ENCODE measurements at regions not wholly inside any gene's neighbourhood (a gene's known extent, or its start where the extent isn't known, plus 50 kb on each side); places are given as distances from the start of the nearest gene placed in this dataset.
"Not testable (repeated sequence)": the region's sequence is repeated elsewhere in the genome, so short reads cannot be mapped to it uniquely, and the experiment has no call there.

GRCh38 chr12:17286874-17287273 is 680.9 kb upstream of the LMO3 start:
- peaks cover 6% of the 10 kb centered on the region for H3K9me3 ChIP-seq (ENCODE audit: low read length)
- H3K79me2 ChIP-seq (replicated peaks; ENCODE audit: insufficient read depth, low read length), result no peaks in the 10 kb centered on the region
- no peaks in the 10 kb centered on the region for H3F3A ChIP-seq (ENCODE audit: insufficient read depth, low read length, poor library complexity, severe bottlenecking)
- no peaks in the 10 kb centered on the region for H3K27me3 ChIP-seq (ENCODE audit: insufficient read depth, low read depth, low read length)
- no peak overlapping the region for H3K4me2 ChIP-seq (ENCODE audit: low read length)
- no peaks in the 10 kb centered on the region for H4K20me1 ChIP-seq (ENCODE audit: insufficient read depth)
- no peaks in the 10 kb centered on the region for H3K9me2 ChIP-seq (ENCODE audit: insufficient read depth, low read length)
- H3K36me3 ChIP-seq (ENCODE audit: insufficient read depth, low read length), result no peaks in the 10 kb centered on the region
- H3K27ac ChIP-seq (ENCODE audit: low read length), result no peak overlapping the region
- H2AFZ ChIP-seq (ENCODE audit: low read depth, low read length), result no peak overlapping the region
- H3K4me3 ChIP-seq (ENCODE audit: low read length), result no peak overlapping the region
- no peak overlapping the region for H3K9ac ChIP-seq (ENCODE audit: low read length)
- TF ChIP-seq POLR2AphosphoS5 (IDR thresholded peaks at IDR 0.05) (no peak), TAF1 (IDR thresholded peaks at IDR 0.05; ENCODE audit: low read depth) (no peak), CTCF (IDR thresholded peaks at IDR 0.05; ENCODE audit: poor library complexity, severe bottlenecking) (no peak), EZH2 (IDR thresholded peaks at IDR 0.05; ENCODE audit: borderline replicate concordance, insufficient read depth, low read length, poor library complexity, severe bottlenecking) (no peak), MXI1 (conservative IDR thresholded peaks at IDR 0.05; ENCODE audit: poor library complexity, severe bottlenecking) (no peak)

GRCh38 chr12:17284873-17285272 is 678.9 kb upstream of the LMO3 start:
- peaks cover 6% of the 10 kb centered on the region for H3K9me3 ChIP-seq (ENCODE audit: low read length)
- no peaks in the 10 kb centered on the region for H3K9me2 ChIP-seq (ENCODE audit: insufficient read depth, low read length)
- no peak for TF ChIP-seq REST (IDR thresholded peaks at IDR 0.05; ENCODE audit: borderline replicate concordance)
- no peaks in the 10 kb centered on the region for H3K36me3 ChIP-seq (ENCODE audit: insufficient read depth, low read length)
- no peak overlapping the region for H3K9ac ChIP-seq (ENCODE audit: low read length)
- no peaks in the 10 kb centered on the region for H4K20me1 ChIP-seq (ENCODE audit: insufficient read depth)
- H3K27me3 ChIP-seq (ENCODE audit: insufficient read depth, low read depth, low read length), result no peaks in the 10 kb centered on the region
- H3K4me3 ChIP-seq (ENCODE audit: low read length), result no peak overlapping the region
- no peaks in the 10 kb centered on the region for H3K79me2 ChIP-seq (replicated peaks; ENCODE audit: insufficient read depth, low read length)
- H3F3A ChIP-seq (ENCODE audit: insufficient read depth, low read length, poor library complexity, severe bottlenecking), result no peaks in the 10 kb centered on the region
- H3K4me2 ChIP-seq (ENCODE audit: low read length), result no peak overlapping the region
- H3K27ac ChIP-seq (ENCODE audit: low read length), result no peak overlapping the region
- no peak overlapping the region for H2AFZ ChIP-seq (ENCODE audit: low read depth, low read length)

- H3K9ac ChIP-seq (ENCODE audit: low read length), result no peak overlapping the region
- H2AFZ ChIP-seq (ENCODE audit: low read depth, low read length), result no peak overlapping the region
- no peaks in the 10 kb centered on the region for H3K9me2 ChIP-seq (ENCODE audit: insufficient read depth, low read length)
- H3K4me3 ChIP-seq (ENCODE audit: low read length), result no peak overlapping the region
- H3F3A ChIP-seq (ENCODE audit: insufficient read depth, low read length, poor library complexity, severe bottlenecking), result no peaks in the 10 kb centered on the region
- no peak overlapping the region for H3K27ac ChIP-seq (ENCODE audit: low read length)
- H3K79me2 ChIP-seq (replicated peaks; ENCODE audit: insufficient read depth, low read length), result no peaks in the 10 kb centered on the region
- H3K27me3 ChIP-seq (ENCODE audit: insufficient read depth, low read depth, low read length), result no peaks in the 10 kb centered on the region
- H3K36me3 ChIP-seq (ENCODE audit: insufficient read depth, low read length), result no peaks in the 10 kb centered on the region
- peaks cover 6% of the 10 kb centered on the region for H3K9me3 ChIP-seq (ENCODE audit: low read length)
- TF ChIP-seq TAF1 (IDR thresholded peaks at IDR 0.05; ENCODE audit: low read depth) (no peak), CTCF (IDR thresholded peaks at IDR 0.05; ENCODE audit: poor library complexity, severe bottlenecking) (no peak), EZH2 (IDR thresholded peaks at IDR 0.05; ENCODE audit: borderline replicate concordance, insufficient read depth, low read length, poor library complexity, severe bottlenecking) (no peak), MXI1 (conservative IDR thresholded peaks at IDR 0.05; ENCODE audit: poor library complexity, severe bottlenecking) (no peak), POLR2AphosphoS5 (IDR thresholded peaks at IDR 0.05) (no peak), SMC3 (conservative IDR thresholded peaks at IDR 0.05; ENCODE audit: poor library complexity) (no peak), EP300 (conservative IDR thresholded peaks at IDR 0.05; ENCODE audit: poor library complexity, severe bottlenecking) (no peak)
- no peaks in the 10 kb centered on the region for H4K20me1 ChIP-seq (ENCODE audit: insufficient read depth)
- no peak overlapping the region for H3K4me2 ChIP-seq (ENCODE audit: low read length)
Observed at GRCh38 chr12:17283563-17283962, 677.6 kb upstream of the LMO3 start.

- not testable (repeated sequence) for H3K9ac ChIP-seq (ENCODE audit: low read length); H3K79me2 ChIP-seq (replicated peaks; ENCODE audit: insufficient read depth, low read length); H2AFZ ChIP-seq (ENCODE audit: low read depth, low read length); H3K27ac ChIP-seq (ENCODE audit: low read length); H3K4me2 ChIP-seq (ENCODE audit: low read length); H3K9me2 ChIP-seq (ENCODE audit: insufficient read depth, low read length); H3K36me3 ChIP-seq (ENCODE audit: insufficient read depth, low read length); H3K4me3 ChIP-seq (ENCODE audit: low read length); H3K27me3 ChIP-seq (ENCODE audit: insufficient read depth, low read depth, low read length); H4K20me1 ChIP-seq (ENCODE audit: insufficient read depth); H3F3A ChIP-seq (ENCODE audit: insufficient read depth, low read length, poor library complexity, severe bottlenecking); H3K9me3 ChIP-seq (ENCODE audit: low read length)
Observed at GRCh38 chr12:17282169-17282568, 676.2 kb upstream of the LMO3 start.

All from neural cell (in vitro differentiated cells).